ENCODE measurements at regions not wholly inside any gene's neighbourhood (a gene's known extent, or its start where the extent isn't known, plus 50 kb on each side); places are given as distances from the start of the nearest gene placed in this dataset.
"Not testable (repeated sequence)": the region's sequence is repeated elsewhere in the genome, so short reads cannot be mapped to it uniquely, and the experiment has no call there.

DNA sequence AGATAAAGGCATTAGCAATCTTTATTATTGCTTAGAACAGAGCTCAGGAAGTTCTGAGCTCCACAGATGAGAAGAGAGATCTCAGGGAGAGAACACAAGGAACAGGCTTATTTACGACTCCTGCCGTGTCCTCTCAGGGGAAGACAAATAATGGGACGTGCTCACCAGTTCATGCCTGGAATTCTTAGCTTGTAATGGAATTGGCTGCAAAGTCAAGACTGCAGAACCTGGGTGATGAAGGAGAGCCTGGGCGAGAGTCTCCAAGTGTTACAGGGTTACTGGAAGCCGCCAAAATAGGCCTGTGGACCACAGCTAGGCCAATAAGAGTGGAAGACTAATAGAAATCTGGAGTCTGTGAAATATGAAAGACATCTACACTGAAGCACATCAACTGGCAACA is 174.5 kb upstream of the ADAMTSL1 start:
- DNase-seq, result no peak

- not testable (repeated sequence) for DNase-seq
Measured at GRCh38 chr9:18305167-18305806, 168.7 kb upstream of the ADAMTSL1 start.

DNA sequence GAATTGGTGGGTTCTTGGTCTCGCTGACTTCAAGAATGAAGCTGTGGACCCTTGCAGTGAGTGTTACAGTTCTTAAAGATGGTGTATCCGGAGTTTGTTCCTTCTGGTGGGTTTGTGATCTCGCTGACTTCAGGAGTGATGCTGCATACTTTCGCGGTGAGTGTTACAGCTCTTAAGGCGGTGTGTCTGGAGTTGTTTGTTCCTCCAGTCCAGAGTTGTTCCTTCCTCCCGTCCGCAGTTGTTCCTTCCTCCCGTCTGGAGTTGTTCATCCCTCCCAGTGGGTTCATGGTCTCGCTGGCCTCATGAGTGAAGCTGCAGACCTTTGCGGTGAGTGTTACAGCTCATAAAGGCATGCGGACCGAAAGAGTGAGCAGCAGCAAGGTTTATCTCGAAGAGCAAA is 159.6 kb upstream of the ADAMTSL1 start:
- no peak for DNase-seq

DNA sequence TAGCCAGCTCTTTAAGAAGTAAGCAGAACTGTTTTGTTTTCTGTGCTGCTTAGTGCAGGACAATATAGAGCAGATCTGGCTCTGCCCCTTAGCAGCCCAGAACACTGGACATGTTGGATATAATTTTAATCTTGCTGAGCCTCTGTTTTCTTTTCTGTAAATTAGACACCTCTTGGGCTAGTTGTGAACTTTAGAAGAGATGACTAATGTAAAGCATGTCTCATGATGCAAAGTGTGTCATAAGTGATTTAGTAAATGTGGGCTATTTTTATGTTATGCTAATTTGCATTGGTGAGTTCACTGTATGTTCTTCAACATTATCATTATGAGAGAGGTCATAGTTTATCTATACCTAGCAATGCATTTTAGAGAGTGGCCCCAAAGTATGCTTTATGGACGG is 156.1 kb upstream of the ADAMTSL1 start:
- DNase-seq, result no peak

- no peak for DNase-seq
Measured at GRCh38 chr9:18319918-18320445, 154.0 kb upstream of the ADAMTSL1 start.

- DNase-seq, result no peak
Measured at GRCh38 chr9:18324928-18325745, 148.8 kb upstream of the ADAMTSL1 start.

DNA sequence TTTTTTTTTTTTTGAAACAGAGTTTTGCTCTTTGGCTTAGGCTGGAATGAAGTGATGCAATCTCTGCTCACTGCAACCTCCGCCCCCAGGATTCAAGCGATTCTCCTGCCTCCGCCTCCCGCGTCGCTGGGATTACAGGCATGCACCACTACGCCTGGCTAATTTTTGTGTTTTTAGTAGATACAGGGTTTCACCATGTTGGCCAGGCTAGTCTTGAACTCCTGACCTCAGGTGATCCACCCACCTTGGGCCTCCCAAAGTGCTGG is 148.3 kb upstream of the ADAMTSL1 start:
- DNase-seq, result not testable (repeated sequence)

- DNase-seq, result no peak
Measured at GRCh38 chr9:18327121-18327520, 146.8 kb upstream of the ADAMTSL1 start.

DNA sequence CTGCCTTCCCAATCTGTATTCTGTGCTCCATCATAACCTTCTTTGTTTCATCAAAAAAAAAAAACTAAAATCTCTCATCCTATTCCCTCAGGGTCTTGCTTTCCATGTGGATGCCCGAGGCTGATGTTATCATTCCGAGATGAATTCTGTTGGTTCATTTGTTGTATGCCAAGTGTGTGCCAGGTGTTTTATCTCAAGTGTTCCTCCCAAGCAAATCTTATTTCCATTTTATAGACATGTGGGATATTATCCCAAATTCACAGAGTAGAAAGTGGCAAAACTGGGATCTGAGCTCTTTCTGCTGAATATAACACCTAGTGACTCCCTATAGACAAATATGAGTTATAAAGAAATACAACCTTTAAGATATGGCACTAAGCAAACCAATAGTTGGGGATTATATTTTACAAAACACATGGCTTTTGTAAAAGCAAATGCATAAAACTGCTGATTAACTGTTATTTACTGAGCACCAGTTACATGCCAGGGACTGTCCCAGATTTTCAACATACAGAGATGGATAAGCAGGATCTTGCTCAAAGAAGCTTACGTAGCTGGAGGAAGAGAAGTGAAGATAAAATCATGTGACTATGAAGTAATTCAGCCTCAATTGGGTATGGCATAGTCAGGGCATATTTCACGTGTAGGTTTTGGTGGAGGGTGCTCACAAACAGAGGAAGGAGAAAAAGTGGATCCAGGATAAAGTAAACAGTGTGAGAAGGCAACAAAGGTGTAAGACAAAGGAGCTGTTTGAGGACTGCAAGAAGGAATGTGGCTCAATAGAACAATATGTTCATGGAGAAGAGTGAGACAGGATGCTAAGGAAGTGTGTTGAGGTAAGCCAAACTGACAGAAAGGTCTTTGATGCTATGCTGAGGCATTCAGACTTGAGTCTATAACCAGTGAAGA is 143.3 kb upstream of the ADAMTSL1 start:
- DNase-seq, result no peak

- no peak for DNase-seq
Measured at GRCh38 chr9:18331310-18331684, 142.7 kb upstream of the ADAMTSL1 start.

DNA sequence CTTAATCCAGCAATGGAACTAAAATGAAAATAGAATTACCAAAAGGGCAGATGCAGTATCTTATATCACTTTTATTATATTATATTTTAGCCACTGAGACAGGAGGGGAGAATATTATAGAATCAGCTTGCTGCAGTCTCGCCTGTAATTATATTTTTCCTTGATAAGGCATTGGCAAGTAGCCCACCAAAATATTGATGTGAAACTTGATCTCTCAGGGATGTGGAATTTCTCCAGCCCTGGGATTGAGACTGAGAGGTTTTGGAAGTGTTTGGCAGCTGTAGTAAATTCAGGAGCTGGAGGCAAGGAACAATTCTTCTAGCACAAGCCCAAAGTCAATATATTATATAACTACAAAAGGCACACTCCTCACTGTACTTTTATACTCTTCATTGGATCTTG is 142.1 kb upstream of the ADAMTSL1 start:
- DNase-seq, result no peak

GRCh38 chr9:18333157-18333556 is 140.8 kb upstream of the ADAMTSL1 start:
- no peak for DNase-seq

- no peak for DNase-seq
Measured at GRCh38 chr9:18335825-18336224, 138.1 kb upstream of the ADAMTSL1 start.

GRCh38 chr9:18338042-18338441 is 135.9 kb upstream of the ADAMTSL1 start:
- no peak for DNase-seq

- DNase-seq, result no peak
Measured at GRCh38 chr9:18343784-18344183, 130.2 kb upstream of the ADAMTSL1 start.

DNA sequence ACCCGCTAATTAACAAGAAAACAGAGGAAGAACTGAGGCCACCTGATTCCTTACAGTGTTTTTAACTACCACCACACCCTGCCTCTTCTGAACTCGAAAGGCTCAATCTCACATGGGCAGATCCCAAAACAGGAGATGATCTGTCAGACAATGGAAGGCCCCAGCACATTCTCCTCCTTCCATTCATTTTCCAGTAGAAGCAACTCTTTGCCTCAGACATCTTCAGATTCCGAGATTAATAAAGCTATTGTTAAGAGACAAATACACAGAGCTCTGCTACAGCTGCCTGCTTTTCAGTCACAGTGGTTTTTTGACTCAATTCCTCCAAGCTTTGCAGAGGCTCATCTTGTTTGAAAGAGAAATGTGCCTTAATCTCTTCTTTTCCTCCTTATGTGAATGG is 127.2 kb upstream of the ADAMTSL1 start:
- DNase-seq, result no peak

- DNase-seq, result no peak
Measured at GRCh38 chr9:18347386-18348082, 126.4 kb upstream of the ADAMTSL1 start.

DNA sequence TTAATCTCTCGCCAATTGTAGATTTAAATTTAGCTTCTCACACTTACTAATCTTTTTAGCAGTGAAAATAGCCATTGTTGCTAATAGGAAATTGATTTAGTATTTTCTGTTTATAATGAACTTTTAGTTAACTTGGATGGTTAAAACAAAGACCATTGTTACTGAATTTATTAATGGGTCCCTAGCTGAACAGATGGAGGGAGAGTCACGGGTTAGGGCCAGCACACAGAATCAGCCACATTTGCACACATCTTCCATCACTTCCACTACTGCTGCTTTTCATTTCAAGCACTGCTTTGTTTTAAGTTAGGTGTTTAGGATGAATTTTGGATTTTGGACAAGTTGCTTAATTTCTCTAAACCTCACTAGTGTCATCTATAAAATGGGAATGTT is 125.9 kb upstream of the ADAMTSL1 start:
- DNase-seq, result no peak

DNA sequence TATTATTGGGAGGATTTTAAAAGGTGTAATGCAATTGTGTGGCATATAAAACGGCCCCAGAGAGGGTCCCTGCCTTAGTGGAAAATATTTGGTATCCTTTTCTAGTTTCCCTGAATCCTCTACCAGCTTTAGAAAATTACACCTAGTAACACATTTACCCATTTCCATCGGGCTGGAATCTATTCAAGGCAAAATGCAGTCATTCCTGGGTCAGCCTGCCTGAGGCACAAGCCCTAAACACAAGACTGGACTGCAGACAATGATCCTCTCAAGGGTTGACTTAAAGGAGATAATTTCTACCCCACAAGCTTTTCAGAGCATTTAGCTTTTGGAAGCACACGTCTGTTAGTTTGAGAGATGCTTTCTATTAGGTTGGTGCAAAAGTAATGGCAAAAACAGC is 124.4 kb upstream of the ADAMTSL1 start:
- no peak for DNase-seq

DNA sequence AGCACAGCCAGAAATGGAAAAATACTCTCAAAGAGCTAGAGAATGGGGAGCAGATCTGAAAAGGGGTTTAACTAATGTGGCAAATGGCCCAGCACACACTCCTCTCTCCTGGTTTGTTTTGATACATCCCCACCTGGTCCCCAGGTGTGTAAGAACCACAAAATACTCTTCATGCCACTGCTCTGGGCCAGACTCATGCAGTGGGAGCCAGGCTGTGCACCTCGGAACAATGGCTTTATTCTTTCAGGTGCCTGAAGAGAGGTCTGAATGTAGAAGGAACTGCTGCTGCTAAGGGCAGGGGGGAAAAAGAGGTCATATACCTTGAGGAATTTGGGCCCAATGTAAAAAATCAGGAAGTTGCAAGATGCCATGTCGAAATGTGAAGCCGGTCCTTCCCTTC is 123.9 kb upstream of the ADAMTSL1 start:
- no peak for DNase-seq

DNA sequence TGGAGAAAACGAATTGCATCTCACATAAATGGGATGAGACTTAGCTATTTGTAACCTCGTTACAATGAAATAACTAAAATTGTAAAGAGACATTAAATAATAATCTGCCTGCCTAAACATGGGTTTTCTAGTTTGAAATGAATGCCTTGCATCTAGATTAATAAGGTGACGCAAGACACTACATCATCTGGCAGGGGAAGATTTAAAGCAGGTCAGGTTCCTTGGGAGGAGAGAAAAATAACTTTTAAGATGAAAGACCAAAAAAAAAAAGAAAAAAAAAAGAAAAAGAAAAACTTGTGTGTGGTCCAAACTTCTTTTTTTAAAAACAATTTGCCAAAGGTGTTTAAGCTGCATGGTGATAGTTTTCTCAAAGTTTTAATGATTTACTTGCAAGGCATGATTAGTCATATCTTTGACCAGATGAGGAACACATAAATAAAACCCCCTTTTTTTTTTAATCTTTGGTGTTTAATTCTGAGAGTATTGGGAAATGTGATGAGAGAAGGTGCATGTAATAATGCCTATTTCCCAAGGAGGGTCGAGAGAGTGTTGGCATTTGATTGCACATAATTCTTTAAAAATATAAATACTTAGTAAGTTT is 122.9 kb upstream of the ADAMTSL1 start:
- no peak for DNase-seq

- no peak for DNase-seq
Measured at GRCh38 chr9:18352711-18353110, 121.2 kb upstream of the ADAMTSL1 start.

DNA sequence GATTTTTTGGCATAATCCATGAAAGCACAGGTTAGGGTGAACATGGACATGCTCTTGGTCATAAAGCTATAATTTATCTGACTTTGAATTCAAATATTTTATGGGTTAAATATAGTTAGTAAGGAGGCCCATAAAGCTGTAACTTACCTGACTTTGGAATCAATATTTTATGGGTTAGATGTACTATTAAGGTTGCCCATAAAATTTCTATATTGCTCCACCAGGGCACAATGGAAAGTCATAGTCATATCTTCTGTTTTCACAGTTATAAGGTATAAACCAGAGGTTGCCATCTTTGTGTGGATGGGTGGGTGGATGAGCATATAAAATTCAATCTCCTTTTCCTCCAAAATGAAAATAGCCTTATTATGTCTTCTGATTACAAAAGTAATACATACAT is 120.5 kb upstream of the ADAMTSL1 start:
- DNase-seq, result no peak
